ENCODE measurements at regions not wholly inside any gene's neighbourhood (a gene's known extent, or its start where the extent isn't known, plus 50 kb on each side); places are given as distances from the start of the nearest gene placed in this dataset.

DNA sequence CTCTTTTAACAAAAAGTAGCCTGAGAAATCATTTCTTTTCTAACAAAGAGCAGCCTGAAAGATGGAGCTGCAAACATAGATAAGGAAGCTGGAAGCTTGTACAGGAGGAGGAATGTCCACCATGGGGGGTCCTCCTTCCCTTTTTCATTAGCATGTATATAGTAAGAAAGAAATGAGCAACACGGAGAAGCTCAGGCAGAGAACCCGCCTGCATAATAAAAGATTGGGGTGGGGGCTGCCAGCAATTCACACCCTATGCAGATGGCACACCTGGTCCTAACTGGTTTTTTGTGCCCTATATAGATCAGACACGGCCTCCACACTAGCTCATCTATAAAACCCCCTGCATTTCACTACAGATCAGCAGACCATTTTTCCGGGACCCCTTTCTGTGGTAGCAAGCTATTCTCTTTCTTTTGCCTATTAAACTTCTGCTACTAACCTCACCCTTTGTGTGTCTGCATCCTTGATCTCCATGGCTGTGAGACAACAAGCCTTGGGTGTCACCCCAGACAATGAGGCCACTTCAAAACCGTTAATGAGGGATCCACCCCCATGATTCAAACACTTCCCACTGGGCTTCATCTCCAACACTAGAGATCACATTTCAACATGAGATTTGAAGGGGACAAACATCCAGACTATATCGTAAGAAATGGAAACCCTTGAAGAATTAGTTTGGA is 167.5 kb upstream of the FREM2 start:
- DNase-seq (ENCODE audit: low read depth): no peak

DNA sequence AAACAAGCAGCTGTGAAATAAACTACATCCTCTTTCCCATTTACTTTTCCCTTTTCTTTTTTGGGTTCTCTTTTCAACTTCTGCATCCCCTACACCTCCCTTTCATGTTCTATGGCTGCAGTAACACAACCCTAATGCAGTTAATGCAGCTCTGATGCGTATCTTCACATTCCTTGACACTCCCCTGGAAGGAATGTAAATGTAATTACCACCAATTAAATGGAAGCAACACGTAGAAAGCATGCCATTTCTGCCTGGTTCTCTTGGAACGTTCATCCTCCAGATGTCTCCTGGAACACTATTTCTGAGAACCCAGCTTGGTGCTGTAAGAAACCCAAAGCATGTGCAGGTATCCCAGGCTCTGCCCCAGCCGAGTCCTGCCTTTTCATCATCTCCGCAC is 166.8 kb upstream of the FREM2 start:
- DNase-seq (ENCODE audit: low read depth): no peak

DNA sequence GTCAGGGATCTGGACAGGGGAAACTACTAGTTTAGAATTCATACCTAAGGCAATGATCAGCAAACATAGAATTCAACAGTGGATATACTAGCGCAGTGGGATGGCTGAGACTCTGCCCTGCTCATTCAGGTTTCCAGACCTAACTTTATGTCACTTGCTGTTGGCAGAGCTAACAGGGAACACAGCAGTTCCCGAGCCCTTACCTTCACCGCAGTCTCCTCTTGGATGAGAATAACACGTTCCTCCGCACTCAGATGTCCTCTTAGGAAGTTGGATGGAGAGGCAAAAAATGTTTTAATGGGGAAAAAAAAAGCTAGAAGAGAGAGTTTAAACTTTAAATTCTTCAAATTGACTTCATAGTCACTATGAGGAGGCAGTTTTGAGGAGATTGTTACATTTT is 159.7 kb upstream of the FREM2 start:
- DNase-seq (ENCODE audit: low read depth): no peak

DNA sequence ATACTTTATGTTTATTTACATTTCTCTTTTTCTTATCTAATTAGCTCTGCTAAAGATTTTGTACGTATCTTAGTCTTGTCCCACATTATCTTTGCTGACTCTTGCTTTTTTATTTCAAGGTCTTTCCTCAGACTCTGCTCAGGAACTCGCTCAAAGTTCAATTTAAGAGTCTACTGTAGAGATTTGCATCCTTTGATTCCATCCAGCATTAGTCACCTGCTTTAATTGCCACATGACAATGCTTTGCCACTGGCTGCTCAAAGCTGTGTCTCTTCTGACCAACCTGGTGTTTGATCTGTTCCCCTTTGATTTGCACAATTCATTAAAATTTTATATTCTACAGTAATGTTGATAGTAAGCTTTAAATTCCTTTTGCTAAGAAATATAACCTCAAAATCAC is 157.9 kb upstream of the FREM2 start:
- DNase-seq (ENCODE audit: low read depth): no peak

DNA sequence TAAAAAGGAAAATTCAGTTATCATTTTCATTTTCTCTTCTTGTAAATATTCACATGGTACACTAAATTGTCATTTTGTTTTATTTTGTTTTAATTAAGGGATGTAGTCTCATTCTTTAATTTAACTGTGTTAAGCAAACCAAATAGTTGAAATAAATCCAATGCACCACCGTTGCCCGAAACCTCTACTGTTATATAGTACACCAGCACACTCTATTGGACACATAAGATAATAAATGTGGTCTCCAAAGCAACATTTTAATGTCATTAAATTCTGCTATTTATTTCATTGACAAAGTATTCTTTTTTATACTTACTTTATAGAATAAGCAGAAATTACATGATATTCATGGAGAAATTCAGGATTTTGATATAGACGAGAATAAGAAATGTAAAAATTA is 156.4 kb upstream of the FREM2 start:
- DNase-seq (ENCODE audit: low read depth): no peak

DNA sequence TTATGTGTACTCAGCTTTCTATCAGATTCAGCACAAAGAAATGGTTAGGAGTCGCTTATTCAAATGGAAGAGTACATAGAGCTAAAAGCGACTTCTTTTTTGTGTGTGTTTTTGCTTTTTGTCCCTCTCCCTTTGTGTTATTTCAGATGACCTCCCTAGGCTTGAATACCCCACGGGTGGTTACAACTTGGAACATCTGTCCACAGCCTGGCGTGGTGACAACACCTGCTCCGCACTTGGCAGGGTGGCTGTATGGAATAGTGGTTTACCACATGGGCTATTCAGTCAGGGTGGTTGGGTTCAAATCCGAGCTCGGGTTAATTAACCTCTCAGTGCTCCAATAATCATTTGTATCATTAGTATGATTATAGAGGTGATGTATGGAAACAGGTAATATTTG is 151.6 kb upstream of the FREM2 start:
- DNase-seq (ENCODE audit: low read depth): no peak

DNA sequence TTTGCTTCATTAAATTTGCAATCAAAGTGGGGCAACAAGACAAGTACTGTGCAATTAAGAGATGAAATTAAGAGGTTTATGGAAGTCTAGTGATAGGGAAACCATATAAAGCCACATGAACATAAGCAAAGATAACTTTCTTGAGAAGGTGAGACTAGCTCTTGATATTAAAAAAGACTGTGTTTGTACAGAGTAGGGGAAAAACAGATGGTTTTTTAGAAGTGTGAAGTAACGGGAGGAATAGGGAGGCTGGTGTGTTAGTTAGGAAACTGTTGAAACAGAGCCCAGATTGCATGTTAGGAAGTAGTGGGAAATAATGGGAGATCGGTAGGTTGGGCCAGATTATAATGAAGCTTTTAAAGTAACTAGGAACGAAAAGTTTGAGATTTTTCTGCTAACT is 149.8 kb upstream of the FREM2 start:
- no peak for DNase-seq (ENCODE audit: low read depth)

DNA sequence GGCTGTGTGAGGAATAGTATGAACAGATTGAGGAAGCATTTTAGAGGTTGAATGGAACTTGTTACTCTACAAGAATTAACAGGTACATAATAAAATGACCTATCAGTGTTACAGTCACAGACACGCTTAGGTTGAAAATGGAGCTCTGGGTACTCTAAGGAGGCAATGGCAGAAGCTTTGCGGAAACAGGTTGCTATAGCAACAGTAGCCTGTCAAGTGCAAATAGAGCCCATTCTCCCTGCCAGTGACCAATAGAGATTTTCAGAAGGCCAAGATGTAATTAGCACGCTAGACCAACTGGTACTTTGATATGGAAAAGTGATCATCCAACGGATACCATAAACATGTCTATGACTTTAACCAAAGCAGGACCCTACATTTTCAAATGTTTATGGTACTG is 148.5 kb upstream of the FREM2 start:
- no peak for DNase-seq (ENCODE audit: low read depth)

DNA sequence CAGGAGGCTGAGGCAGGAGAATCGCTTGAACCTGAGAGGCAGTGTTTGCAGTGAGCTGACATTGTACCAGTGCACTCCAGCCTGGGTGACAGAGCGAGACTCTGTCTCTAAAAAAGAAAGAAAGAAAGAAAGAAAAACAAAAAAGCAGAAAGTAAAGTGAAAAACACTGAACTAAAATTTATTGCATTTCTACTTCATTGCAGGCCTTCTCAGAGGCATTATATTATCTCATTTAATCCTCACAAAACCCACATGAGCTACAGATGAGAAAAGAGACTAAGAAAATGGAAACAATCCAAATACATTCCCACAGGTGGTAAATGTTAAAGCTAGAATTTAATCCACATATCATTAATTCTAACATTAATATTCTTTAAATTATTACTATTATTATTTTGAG is 147.2 kb upstream of the FREM2 start:
- DNase-seq (ENCODE audit: low read depth): no peak

DNA sequence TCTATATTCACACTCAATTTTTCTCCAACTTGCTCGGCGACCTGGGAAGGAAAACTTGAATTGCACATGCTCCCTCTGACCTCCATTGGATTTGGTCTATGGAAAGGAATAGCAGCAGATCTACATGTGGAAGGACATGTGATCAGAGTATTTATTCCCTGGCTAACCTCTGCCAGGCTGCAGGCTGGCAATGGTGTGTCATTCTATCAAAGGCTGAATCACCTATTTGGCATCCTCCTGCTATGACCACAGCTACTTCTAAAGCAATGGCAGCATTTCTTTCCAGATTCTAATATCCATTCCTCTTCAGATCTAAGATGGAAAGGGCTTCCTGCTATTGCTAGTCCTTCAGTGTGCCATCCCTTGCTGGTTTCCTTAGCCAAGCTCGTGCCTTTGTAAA is 144.3 kb upstream of the FREM2 start:
- no peak for DNase-seq (ENCODE audit: low read depth)

DNA sequence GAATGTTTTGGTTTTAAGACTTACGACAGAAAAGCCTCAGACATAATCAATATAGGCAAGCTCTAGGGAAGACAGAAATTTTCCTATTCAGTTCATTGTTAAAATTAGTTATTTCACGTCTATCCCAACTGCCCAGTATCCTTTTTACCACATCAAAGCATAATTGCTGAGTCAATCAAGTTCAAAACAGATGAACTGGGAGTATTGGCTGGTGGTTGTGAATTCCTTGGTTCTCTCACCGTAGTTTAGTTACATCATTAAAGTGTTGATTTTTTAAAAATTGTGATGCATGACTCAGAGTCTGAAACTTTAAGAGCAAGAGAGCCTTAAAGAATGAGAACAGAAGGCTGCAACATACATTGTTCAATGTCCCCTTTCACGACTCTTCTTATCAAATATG is 143.3 kb upstream of the FREM2 start:
- DNase-seq (ENCODE audit: low read depth): no peak

DNA sequence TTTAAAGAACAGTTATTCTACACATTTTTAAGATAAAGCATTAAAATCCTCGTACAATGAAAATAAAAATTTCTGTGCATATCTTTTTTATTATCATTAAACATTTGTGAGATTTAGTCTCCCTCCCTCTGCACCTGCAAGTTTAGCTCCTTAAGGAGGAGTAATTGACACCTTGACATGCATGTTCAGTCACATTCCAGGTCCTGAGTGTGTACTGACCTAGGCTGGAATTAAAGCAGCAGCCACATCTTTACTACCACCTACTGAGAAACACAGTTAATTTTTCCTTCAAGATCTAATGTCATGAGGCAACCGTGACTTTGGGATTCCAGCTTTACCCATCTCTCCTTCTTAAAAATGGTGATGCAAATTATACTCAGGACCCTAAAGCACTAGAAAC is 123.1 kb upstream of the FREM2 start:
- no peak for DNase-seq (ENCODE audit: low read depth)

DNA sequence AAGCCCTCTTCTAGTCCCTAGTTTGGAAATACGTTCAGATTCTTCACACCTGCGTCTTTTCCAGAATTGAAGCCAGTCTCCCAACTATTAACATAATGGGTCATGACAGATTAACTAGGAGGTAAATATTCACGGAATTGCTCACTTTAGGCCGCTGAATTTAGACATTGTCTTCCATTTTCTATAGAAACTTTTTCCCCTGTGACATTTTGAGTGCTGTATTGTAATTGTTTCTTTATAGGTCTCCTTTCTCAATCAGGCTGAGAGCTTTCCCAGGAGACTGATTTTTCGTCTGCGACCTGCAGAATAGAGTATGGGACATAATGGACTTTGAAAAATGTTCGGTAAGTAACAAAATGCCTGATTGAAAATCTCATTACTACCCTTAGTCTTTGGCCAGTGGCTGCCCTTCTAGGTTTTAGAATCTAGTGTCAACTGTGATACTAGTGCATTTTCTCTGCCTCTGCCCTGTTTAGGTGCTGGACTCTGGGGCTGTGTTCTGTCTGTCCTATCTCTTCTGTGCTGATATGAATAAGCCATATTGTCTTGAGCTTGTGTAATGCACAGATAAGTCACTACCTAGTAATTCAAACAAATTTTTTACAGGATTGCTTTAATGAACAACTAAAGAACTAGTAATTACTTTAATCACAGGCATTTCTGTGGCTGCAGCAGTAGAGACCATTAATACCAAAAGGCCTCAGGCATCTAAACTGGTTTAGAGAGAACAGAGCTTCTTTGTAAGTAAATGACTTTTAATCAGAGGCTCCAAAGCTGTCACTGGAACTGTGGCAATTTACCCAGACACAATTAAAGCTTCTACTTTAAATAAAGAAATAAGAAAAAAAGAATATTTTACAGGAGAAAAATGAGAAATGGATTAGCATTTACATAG is 122.4 kb upstream of the FREM2 start:
- no peak for DNase-seq (ENCODE audit: low read depth)

DNA sequence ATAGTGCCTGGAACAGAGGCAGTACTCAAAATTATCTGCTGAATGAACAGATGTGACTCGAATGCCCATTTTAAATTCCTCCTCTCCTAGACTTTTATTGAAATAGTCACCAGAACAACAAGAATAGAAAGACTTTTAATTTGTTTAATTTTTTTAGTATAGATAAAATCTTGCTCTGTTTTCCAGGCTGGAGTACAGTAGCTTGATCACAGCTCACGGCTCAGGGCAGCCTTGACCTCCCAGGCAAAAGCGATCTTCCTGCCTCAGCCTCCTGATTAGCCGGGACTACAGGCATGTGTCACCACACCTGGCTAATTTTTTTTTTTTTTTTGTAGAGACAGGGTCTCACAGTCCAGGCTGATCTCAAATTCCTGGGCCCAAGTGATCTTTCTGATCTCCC is 120.9 kb upstream of the FREM2 start:
- DNase-seq (ENCODE audit: low read depth): no peak

DNA sequence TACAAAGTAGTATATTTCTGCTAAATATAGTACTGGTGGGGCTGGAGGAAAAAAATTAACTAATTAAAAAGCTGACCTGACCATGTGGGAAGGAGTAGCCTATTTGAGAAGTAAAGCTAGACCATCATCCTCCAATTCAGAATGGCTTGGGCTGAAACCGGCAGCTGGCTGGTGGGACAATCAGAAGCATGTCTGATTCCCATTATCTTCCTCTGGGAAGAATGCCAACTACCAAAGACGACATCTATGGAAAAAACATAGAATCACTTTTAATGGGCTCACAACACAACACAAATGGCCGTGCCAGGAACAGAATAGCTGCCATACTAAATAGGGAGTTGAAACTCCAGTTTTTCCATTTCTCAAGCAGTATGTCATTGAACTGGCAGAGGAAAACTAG is 120.4 kb upstream of the FREM2 start:
- DNase-seq (ENCODE audit: low read depth): no peak

DNA sequence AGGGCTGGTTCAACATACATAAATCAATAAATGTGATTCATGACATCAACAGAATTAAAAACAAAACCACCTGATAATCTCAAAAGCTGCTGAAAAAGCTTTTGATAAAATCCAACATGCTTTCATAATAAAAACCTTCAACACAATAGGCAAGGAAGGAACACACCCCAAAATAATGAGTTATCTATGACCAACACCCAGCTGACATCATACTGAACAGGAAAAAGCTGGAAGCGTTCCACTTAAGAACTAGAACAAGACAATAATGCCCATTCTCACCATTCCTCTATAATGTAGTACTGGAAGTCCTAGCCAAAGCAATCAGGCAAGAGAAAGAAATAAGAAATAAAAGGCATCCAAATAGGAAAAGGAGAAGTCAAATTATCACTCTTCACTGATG is 116.2 kb upstream of the FREM2 start:
- DNase-seq (ENCODE audit: low read depth): no peak

DNA sequence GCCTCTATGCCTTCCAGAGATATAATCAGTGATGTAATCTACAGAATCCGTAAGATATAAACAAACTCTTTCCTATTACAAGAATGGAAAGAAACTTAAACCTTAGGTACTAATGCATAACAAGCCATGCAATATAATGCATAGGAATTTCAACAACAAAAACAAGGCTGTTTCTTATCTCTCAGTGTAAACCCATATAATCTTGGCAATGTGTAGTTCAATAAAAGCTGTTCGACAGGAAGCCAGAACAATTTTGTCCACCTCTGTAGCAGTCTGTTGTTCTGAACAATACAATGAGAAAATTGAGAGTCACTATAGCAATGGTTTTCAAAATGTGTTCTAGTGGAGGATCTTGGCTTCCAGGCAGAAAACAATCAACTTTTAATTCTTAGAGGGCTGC is 111.5 kb upstream of the FREM2 start:
- DNase-seq (ENCODE audit: low read depth): no peak

DNA sequence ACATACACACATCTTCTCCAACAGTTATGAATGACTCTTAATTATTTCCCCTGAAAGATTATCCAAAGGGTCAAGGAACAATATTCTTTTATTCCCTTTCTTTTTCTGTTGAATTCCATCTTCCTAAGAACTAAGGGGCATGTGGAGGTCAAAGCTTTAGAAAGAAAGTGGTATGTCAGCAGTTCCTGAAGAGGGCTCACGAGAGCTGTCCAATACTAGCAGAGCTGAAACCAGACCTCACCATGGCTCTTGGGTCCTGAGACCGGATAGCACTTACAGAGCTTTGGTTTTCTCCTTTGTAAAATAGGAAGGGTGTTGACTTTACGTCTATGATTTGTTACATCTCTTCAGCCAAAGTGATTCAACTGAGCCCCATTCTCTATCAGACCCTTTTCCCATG is 109.8 kb upstream of the FREM2 start:
- DNase-seq (ENCODE audit: low read depth): no peak

DNA sequence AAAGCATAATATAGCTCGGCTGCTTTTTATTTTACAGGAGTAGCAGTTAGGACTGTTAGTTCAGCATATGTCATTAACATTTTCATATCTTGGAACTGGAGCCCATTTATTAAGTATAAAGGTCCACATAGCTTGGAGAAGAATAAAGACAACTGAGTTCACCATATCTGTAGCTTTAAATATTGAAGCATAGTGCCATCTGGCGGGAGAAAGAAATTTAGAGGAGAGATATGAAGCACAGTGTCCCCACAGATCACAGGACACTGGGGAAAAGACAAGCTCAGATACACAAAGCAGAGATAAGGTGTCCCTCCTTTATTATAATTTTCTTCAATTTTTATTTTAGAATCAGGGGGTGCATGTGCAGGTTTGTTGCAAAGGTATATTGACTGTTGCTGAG is 104.7 kb upstream of the FREM2 start:
- DNase-seq (ENCODE audit: low read depth): no peak

DNA sequence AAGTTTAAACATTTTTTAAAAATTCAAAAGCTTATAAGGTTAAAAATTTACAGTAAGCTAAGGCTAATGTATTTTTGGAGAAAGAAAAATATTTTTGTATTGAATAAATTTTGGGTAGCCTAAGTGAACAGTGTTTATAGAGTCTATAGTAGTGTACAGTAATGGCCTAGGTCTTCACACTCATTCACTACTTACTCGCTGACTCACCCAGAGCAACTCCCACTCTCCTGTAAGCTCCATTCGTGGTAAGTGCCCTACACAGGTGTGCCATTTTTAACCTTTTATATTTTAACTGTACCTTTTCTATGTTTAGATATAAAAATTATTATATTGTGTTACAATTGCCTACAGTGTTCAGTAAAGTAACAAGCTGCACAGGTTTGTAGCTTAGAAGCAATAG is 96.6 kb upstream of the FREM2 start:
- DNase-seq (ENCODE audit: low read depth): no peak

DNA sequence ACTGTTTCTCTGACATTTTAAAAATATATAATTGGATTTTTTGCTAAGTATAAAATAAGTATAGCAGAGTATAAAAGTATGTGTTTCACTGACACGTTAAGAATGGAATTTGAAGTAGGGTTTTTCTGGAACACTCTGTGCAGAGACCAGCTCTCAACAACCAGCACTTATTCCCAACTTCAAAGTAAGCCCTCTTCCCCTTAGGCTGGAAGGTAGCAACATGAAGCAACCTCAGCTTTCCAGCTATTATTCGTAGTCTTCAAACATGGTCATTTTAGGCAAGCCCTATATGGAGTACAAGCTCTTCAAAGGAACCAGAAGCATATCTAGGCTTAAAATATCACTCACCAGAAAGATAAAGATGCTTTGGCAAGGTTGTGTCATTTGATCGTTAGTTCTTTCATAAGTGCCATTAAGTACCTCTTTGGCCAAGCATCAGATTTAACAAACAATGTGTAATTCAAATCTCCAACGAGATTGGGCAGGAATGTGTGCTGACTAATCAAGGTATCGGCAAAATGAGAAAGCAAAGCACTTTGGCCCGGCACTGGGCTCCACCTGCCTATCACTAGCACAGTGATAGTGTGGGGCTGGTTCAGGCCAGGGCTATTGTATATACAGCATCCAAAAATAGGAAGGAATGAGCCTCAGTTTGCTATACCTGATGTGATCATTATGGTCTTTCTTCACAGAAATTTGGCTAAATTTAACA is 95.9 kb upstream of the FREM2 start:
- DNase-seq (ENCODE audit: low read depth): no peak

DNA sequence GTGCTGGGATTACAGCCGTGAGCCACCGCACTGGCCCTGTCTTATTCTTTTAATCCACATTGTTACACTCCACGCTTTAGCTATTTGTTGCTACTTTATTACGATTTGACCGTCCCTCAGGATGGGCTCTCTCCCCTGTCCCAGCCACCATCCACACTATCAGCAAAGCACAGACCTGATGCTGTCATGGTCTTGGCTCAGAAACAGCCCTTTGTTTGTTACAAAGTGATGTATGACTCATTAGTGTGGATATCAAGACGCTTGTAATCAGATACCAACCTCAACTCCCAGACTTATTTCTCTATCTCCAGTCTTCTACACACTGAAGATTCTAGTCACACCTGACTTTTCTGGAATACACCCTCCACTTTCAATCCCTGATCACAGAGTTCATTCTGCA is 84.6 kb upstream of the FREM2 start:
- DNase-seq (ENCODE audit: low read depth): no peak
